Epithelial cell of proximal tubule (primary cell): ENCODE measurements at regions not wholly inside any gene's neighbourhood (a gene's known extent, or its start where the extent isn't known, plus 50 kb on each side); places are given as distances from the start of the nearest gene placed in this dataset.

Source experiments
- DNase-seq: peaks from one replicate; pipeline ENCODE4 v3.0.0-alpha.2; 2011; ENCODE audit warnings: low read depth
- H3K4me3 ChIP-seq: 2 replicates; pipeline ENCODE4 v1.5.1; 2011; ENCODE audit warnings: low read depth, mild to moderate bottlenecking, low read length
- CTCF ChIP-seq: conservative IDR thresholded peaks from 2 replicates; pipeline ENCODE4 v1.5.1; 2012; ENCODE audit warnings: low read depth, mild to moderate bottlenecking, low read length

GRCh38 chrX:150308041-150308440 is 55.1 kb upstream of the MAMLD1 start:
- DNase-seq = no peak
- no peak for TF ChIP-seq CTCF
- H3K4me3 ChIP-seq = no peak overlapping the region

- no peak overlapping the region for H3K4me3 ChIP-seq
- no peak for TF ChIP-seq CTCF
- DNase-seq = no peak
Observed at GRCh38 chrX:150308532-150309157, 54.5 kb upstream of the MAMLD1 start.

- TF ChIP-seq CTCF = no peak
- H3K4me3 ChIP-seq = no peak overlapping the region
- no peak for DNase-seq
Observed at GRCh38 chrX:150310417-150310816, 52.7 kb upstream of the MAMLD1 start.

- no peak for DNase-seq
- TF ChIP-seq CTCF = no peak
- H3K4me3 ChIP-seq = no peak overlapping the region
Observed at GRCh38 chrX:150310881-150311280, 52.2 kb upstream of the MAMLD1 start.

GRCh38 chrX:150312931-150313330 is 50.2 kb upstream of the MAMLD1 start:
- TF ChIP-seq CTCF = no peak
- no peak overlapping the region for H3K4me3 ChIP-seq
- DNase-seq = no peak
